ENCODE measurements at regions not wholly inside any gene's neighbourhood (a gene's known extent, or its start where the extent isn't known, plus 50 kb on each side); places are given as distances from the start of the nearest gene placed in this dataset.

- H3K27me3 ChIP-seq, result no peaks in the 10 kb centered on the region
- intact Hi-C loops (cut with DNase I), result no loop called here
- TF ChIP-seq POLR2A (IDR thresholded peaks at IDR 0.05) (no peak), CTCF (IDR thresholded peaks at IDR 0.05) (no peak)
- no peaks in the 10 kb centered on the region for H3K36me3 ChIP-seq (replicated peaks in 1 of 2)
- WGBS, 4 donors, result 73 to 82% (median 77%) methylated on average over 5 of the region's 5 CpGs
- DNase-seq, result no peak
- H3K4me1 ChIP-seq (replicated peaks in 1 of 2), result no peaks in the 10 kb centered on the region
- no peaks in the 10 kb centered on the region for H3K9me3 ChIP-seq (replicated peaks in 1 of 3)
- H3K27ac ChIP-seq, result no peak overlapping the region
- no peak overlapping the region for H3K4me3 ChIP-seq
These were observed 64.1 kb upstream of the SOX4 start for GRCh38 chr6:21529431-21529830.

- WGBS, 4 donors, result 61 to 92% (median 80%) methylated on average over 3 of the region's 3 CpGs
- Histone ChIP-seq H3K27ac (no peak overlapping the region), H3K4me3 (no peak overlapping the region), H3K36me3 (replicated peaks in 1 of 2) (no peaks in the 10 kb centered on the region), H3K9me3 (replicated peaks in 1 of 3) (no peaks in the 10 kb centered on the region), H3K4me1 (replicated peaks in 1 of 2) (no peaks in the 10 kb centered on the region), H3K27me3 (no peaks in the 10 kb centered on the region)
- no peak for TF ChIP-seq POLR2A (IDR thresholded peaks at IDR 0.05)
- no peak for TF ChIP-seq CTCF (IDR thresholded peaks at IDR 0.05)
- DNase-seq, result no peak
- intact Hi-C loops (cut with DNase I), result no loop called here
These were observed 62.2 kb upstream of the SOX4 start for GRCh38 chr6:21531393-21531792.

GRCh38 chr6:21533678-21534077 is 59.9 kb upstream of the SOX4 start:
- intact Hi-C loops (cut with DNase I), result no loop called here
- TF ChIP-seq CTCF (IDR thresholded peaks at IDR 0.05) (no peak), POLR2A (IDR thresholded peaks at IDR 0.05) (no peak)
- Histone ChIP-seq H3K9me3 (replicated peaks in 1 of 3) (no peaks in the 10 kb centered on the region), H3K4me1 (replicated peaks in 1 of 2) (no peaks in the 10 kb centered on the region), H3K4me3 (no peak overlapping the region), H3K36me3 (replicated peaks in 1 of 2) (no peaks in the 10 kb centered on the region), H3K27ac (no peak overlapping the region), H3K27me3 (no peaks in the 10 kb centered on the region)
- 59 to 71% (median 64%) methylated on average over 1 of the region's 1 CpG for WGBS, 4 donors
- DNase-seq, result no peak

GRCh38 chr6:21536280-21536766 is 57.2 kb upstream of the SOX4 start:
- WGBS, 4 donors, result 88 to 93% (median 91%) methylated on average over 5 of the region's 5 CpGs
- no peaks in the 10 kb centered on the region for H3K27me3 ChIP-seq
- intact Hi-C loops (cut with DNase I), result no loop called here

More at GRCh38 chr6:21536280-21536766, 57.2 kb upstream of the SOX4 start:
- Histone ChIP-seq H3K9me3 (replicated peaks in 1 of 3) (no peaks in the 10 kb centered on the region), H3K4me1 (replicated peaks in 1 of 2) (no peaks in the 10 kb centered on the region), H3K27ac (no peak overlapping the region), H3K4me3 (no peak overlapping the region), H3K36me3 (replicated peaks in 1 of 2) (no peaks in the 10 kb centered on the region)
- TF ChIP-seq CTCF (IDR thresholded peaks at IDR 0.05) (no peak), POLR2A (IDR thresholded peaks at IDR 0.05) (no peak)
- no peak for DNase-seq

Data from adrenal gland (tissue), 9 donors.